Mucosa of descending colon (tissue), 3 donors: ENCODE measurements at regions not wholly inside any gene's neighbourhood (a gene's known extent, or its start where the extent isn't known, plus 50 kb on each side); places are given as distances from the start of the nearest gene placed in this dataset.

Source experiments
- ATAC-seq: fragments of 200-7000 bp; cut with Tn5 transposase; one replicate; pipeline ENCODE4 v1.9.1; 2020; ENCODE audit warnings: mild to moderate bottlenecking, moderate library complexity
- DNase-seq, 3 donors: peaks; one replicate each; pipeline ENCODE4 v3.0.0-alpha.2; 2020
- H3K36me3 ChIP-seq: fragments of 200-600 bp; one replicate; pipeline ENCODE4 v1.8.0; 2021; ENCODE audit warnings: low read depth, mild to moderate bottlenecking
- H3K4me1 ChIP-seq: fragments of 200-600 bp; one replicate; pipeline ENCODE4 v1.8.0; 2021; ENCODE audit warnings: low read depth, mild to moderate bottlenecking
- H3K4me3 ChIP-seq: fragments of 200-600 bp; one replicate; pipeline ENCODE4 v1.8.0; 2021; ENCODE audit warnings: mild to moderate bottlenecking
- H3K9me3 ChIP-seq: fragments of 200-600 bp; one replicate; pipeline ENCODE4 v1.8.0; 2021; ENCODE audit warnings: mild to moderate bottlenecking
- intact Hi-C, 2 donors: fragments of 100-400 bp; cut with DNase I in 1 of 2; cut with micrococcal nuclease in 1 of 2; formaldehyde crosslinking; loops; one replicate each; pipeline versions ENCODE4 v1.11.0 to v1.11.1; 2022; cut with DNase I, micrococcal nuclease
- TF ChIP-seq, protein P1 (sequence below): fragments of 200-600 bp; IDR thresholded peaks from one replicate; pipeline ENCODE4 v1.8.0; 2022; ENCODE audit warnings: antibody characterized with exemption, mild to moderate bottlenecking
- donor health status: DM: no; HTN: no; CAD: no; lungs with moderate emphysema.
- donor health status: DM: no; HTN: no; CAD: no.
- donor health status: DM: no; HTN: yes; CAD: no.

DNA sequence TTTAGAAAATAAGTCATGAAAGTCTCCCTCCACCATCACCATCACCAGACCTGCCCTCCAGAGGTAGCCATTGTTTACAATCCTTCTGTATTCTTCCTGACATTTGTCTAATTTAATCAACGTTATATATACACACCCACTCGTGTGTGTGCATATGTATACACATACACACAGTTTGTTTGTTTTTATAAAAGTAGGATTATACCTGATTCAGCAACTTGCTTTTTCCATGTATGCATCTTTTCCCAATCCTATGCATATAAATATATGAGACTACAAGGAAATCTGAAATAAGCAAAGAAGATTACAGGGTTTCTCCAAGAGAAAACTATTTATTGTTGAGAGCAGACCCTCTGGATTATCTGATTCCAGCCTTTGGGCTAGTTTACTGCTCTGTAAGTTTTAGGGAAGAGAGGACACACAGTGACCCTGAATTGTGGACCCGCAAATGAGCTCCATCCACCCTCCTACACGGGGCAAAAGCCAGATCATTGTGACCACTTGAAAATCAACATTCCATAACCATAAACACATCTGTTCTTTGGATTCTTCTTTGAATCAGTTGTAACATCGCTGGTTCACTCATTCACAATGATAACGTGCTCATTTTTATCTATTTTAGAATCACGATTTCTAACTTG, 104.3 kb downstream of the CPN2 start:
- intact Hi-C loops, result no loop called here
- ATAC-seq, result no peak
- TF ChIP-seq, protein P1, sequence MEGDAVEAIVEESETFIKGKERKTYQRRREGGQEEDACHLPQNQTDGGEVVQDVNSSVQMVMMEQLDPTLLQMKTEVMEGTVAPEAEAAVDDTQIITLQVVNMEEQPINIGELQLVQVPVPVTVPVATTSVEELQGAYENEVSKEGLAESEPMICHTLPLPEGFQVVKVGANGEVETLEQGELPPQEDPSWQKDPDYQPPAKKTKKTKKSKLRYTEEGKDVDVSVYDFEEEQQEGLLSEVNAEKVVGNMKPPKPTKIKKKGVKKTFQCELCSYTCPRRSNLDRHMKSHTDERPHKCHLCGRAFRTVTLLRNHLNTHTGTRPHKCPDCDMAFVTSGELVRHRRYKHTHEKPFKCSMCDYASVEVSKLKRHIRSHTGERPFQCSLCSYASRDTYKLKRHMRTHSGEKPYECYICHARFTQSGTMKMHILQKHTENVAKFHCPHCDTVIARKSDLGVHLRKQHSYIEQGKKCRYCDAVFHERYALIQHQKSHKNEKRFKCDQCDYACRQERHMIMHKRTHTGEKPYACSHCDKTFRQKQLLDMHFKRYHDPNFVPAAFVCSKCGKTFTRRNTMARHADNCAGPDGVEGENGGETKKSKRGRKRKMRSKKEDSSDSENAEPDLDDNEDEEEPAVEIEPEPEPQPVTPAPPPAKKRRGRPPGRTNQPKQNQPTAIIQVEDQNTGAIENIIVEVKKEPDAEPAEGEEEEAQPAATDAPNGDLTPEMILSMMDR, result no peak

DNA sequence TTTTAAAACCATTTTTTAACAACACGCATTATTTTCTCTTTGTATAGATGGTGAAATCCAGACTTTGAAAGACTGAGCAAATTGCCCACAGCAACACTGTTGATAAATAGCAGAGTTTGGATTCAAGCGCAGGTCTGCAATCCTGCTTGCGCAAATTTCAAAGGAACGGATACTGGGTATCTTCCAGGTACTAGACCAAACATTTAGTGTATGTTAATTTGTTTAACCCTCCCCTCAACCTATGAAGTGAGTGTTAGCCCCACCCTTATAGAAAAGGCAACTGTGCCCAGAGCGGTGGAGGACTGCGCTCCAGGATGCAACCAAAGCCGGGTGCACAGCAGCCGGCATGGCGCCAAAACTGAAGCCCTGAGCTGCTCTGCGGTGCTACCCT, 103.8 kb downstream of the CPN2 start:
- Histone ChIP-seq H3K4me1 (peaks cover 13% of the 10 kb centered on the region), H3K36me3 (no peaks in the 10 kb centered on the region), H3K4me3 (no peak overlapping the region), H3K9me3 (no peaks in the 10 kb centered on the region)
- no peak for ATAC-seq
- intact Hi-C loops, result no loop called here
- TF ChIP-seq, protein P1, result no peak
- DNase-seq, result no peak

More for the DNA sequence above, 104.3 kb downstream of the CPN2 start:
- Histone ChIP-seq H3K9me3 (no peaks in the 10 kb centered on the region), H3K4me3 (no peak overlapping the region), H3K4me1 (peaks cover 13% of the 10 kb centered on the region), H3K36me3 (no peaks in the 10 kb centered on the region)
- DNase-seq, result no peak

DNA sequence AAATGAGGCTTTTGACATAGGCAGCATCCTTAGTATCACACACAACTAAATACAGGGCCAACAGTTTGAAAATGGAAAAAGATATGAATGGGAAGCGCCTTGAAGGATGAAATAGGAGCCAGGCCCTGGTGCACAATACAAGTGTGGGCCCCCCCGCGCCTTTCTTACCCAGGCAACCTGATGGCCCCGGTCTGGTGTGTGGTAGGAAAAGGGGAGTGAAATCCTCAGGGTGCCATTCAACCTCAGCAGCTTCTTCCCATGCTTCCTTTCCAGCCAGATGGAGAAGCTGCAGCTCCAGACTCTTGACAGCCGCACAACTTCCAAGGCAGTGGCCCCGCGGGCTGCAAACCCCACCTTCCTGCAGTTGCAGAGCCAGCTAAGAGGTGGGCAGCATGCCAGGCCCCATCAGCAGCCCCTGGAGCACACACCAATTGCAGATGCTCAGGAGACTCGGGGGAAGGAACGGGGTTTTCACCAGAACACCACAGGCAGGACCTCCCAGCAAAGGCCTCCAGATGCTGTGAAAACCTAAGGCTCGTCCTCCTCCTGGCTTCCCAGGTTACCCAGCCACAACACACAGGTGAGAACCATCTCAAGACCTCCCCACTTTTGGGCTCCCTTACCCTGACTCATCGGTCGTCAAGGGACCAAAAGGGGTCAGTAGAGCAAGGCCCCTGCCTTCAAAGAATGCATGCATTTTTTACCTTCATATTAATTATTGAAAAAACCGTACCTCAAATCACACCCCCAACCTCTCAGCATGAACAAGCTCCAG, 101.6 kb downstream of the CPN2 start:
- intact Hi-C loops, result no loop called here
- DNase-seq (no peak), ATAC-seq (no peak)
- H3K9me3 ChIP-seq, result no peaks in the 10 kb centered on the region
- no peaks in the 10 kb centered on the region for H3K36me3 ChIP-seq
- peaks cover 13% of the 10 kb centered on the region for H3K4me1 ChIP-seq
- TF ChIP-seq, protein P1, result no peak
- no peak overlapping the region for H3K4me3 ChIP-seq

DNA sequence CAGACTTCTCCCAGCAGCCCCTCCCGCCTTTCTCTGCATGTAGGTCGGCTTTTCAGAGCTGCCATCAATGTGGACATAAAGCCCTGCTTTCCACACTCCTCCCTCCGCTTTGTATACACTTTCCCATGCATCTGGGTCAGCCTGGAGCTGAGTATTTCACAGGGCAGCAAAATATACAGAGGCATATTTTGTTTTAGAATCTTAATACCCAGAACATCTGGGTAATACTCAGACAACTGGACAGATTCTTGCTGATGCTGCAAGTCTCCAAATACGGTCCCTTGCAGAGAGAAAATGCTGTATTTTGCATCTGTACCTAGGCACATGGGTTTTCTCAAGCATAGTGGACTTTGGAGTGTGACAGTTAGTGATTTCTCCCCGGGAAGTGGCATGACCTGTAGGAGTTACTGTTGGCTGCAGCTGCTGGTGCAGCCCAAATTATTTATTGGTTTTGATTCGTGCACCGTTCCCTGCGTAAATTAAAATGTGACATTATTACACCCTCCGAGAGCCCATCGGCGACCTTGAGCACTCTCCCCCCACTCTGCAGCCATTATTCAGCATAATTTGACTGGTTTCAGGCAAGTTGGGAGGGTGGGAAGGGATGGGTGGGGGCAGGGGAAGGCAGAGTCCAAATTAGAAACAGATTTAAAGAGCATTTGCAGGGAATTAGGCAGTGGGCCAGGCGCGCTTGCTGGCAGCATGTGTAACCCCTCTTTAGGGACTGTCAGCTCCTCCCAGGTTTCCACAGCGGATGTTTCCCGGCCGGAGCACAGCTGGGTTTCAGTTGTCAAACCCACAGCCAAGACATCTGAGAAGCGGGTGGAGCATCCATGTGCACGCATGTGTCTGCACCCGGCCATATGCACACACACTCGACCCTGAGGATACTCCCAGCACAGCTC, 100.8 kb downstream of the CPN2 start:
- Histone ChIP-seq H3K4me3 (no peak overlapping the region), H3K36me3 (no peaks in the 10 kb centered on the region), H3K9me3 (no peaks in the 10 kb centered on the region), H3K4me1 (peaks cover 13% of the 10 kb centered on the region)
- intact Hi-C loops, result no loop called here
- TF ChIP-seq, protein P1, result no peak
- peak; percentile 73 for ATAC-seq
- DNase-seq, result peak; percentile 61 to 72 (median 71)

DNA sequence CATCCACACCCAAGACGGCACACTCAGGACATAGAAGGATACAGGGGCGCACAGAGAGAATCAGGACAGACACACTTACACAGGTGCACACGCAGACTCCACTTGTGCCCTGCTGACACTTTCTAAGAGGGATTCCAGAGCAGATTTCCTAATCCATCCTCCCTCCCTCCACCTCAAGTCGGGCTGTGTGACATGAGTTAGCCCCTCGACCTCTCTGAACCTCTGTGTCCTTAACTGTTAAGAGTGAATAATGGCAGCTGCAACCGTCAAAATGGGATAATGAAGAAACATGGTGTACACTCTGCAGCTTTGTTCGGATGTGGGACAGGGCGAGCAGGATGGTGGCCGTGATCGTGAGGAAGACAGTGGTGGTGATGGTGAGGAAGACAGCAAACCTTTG, 100.1 kb downstream of the CPN2 start:
- TF ChIP-seq, protein P1, result no peak
- no peak for ATAC-seq
- Histone ChIP-seq H3K36me3 (no peaks in the 10 kb centered on the region), H3K4me1 (peaks cover 13% of the 10 kb centered on the region), H3K9me3 (no peaks in the 10 kb centered on the region), H3K4me3 (no peak overlapping the region)
- no peak for DNase-seq
- intact Hi-C loops, result no loop called here
